SK-N-SH treated with all-trans-retinoic acid at 6 μM for 48 hours (cell line): ENCODE measurements at regions not wholly inside any gene's neighbourhood (a gene's known extent, or its start where the extent isn't known, plus 50 kb on each side); places are given as distances from the start of the nearest gene placed in this dataset.

ENCODE experiments used
- ATAC-seq: fragments of 200-7000 bp; cut with Tn5 transposase; 3 replicates; pipeline ENCODE4 v1.9.1; 2020; ENCODE audit warnings: mild to moderate bottlenecking, moderate library complexity
- ARNTL ChIP-seq: fragments of 450-650 bp; formaldehyde crosslinking; IDR thresholded peaks from 2 replicates; pipeline ENCODE4 v1.5.0; 2020; ENCODE audit warnings: low read depth, mild to moderate bottlenecking, moderate library complexity, borderline replicate concordance
- BACH2 ChIP-seq: fragments of 250-450 bp; sonication (Bioruptor Pico); IDR thresholded peaks from 2 replicates; pipeline ENCODE4 v1.9.0; 2021; ENCODE audit warnings: mild to moderate bottlenecking, borderline replicate concordance
- CSDC2 ChIP-seq: fragments of 250-450 bp; sonication (Bioruptor Pico); IDR thresholded peaks from 2 replicates; pipeline ENCODE4 v1.5.0; 2020; ENCODE audit warnings: mild to moderate bottlenecking, moderate library complexity
- ESRRG ChIP-seq: fragments of 250-450 bp; sonication (Bioruptor Pico); IDR thresholded peaks from 2 replicates; pipeline ENCODE4 v1.6.1; 2021; ENCODE audit warnings: mild to moderate bottlenecking
- GLIS3 ChIP-seq: fragments of 250-450 bp; sonication (Bioruptor Pico); IDR thresholded peaks from 2 replicates; pipeline ENCODE4 v1.5.0; 2020; ENCODE audit warnings: mild to moderate bottlenecking, moderate library complexity
- ISL1 ChIP-seq: fragments of 250-450 bp; sonication (Bioruptor Pico); IDR thresholded peaks from 2 replicates; pipeline ENCODE4 v2.1.2; 2022; ENCODE audit warnings: mild to moderate bottlenecking, moderate library complexity
- OSR1 ChIP-seq: fragments of 250-450 bp; sonication (Bioruptor Pico); IDR thresholded peaks from 2 replicates; pipeline ENCODE4 v1.8.0; 2022; ENCODE audit warnings: moderate library complexity, mild to moderate bottlenecking, inconsistent platforms
- PPARA ChIP-seq: fragments of 250-450 bp; sonication (Bioruptor Pico); IDR thresholded peaks from 2 replicates; pipeline ENCODE4 v1.5.0; 2020; ENCODE audit warnings: mild to moderate bottlenecking, borderline replicate concordance
- RARB ChIP-seq: fragments of 250-450 bp; sonication (Bioruptor Pico); IDR thresholded peaks from 2 replicates; pipeline ENCODE4 v1.8.0; 2021; ENCODE audit warnings: mild to moderate bottlenecking, moderate library complexity
- SNAI2 ChIP-seq: fragments of 250-450 bp; sonication (Bioruptor Pico); IDR thresholded peaks from 2 replicates; pipeline ENCODE4 v1.5.0; 2020; ENCODE audit warnings: mild to moderate bottlenecking, moderate library complexity
- TCF4 ChIP-seq: fragments of 250-450 bp; sonication (Bioruptor Pico); IDR thresholded peaks from 2 replicates; pipeline ENCODE4 v1.8.0; 2021; ENCODE audit warnings: mild to moderate bottlenecking, moderate library complexity, borderline replicate concordance
- TOX ChIP-seq: fragments of 250-450 bp; sonication (Bioruptor Pico); IDR thresholded peaks from 2 replicates; pipeline ENCODE4 v1.8.0; 2021; ENCODE audit warnings: mild to moderate bottlenecking, moderate library complexity, borderline replicate concordance
- ZC3H10 ChIP-seq: fragments of 250-450 bp; sonication (Bioruptor Pico); IDR thresholded peaks from 2 replicates; pipeline ENCODE4 v1.5.1; 2021; ENCODE audit warnings: mild to moderate bottlenecking, moderate library complexity
- ZFP3 ChIP-seq: fragments of 250-450 bp; sonication (Bioruptor Pico); IDR thresholded peaks from 2 replicates; pipeline ENCODE4 v1.5.0; 2020; ENCODE audit warnings: mild to moderate bottlenecking, moderate library complexity
- ZFP30 ChIP-seq: fragments of 450-650 bp; formaldehyde crosslinking; IDR thresholded peaks from 2 replicates; pipeline ENCODE4 v1.5.0; 2022; ENCODE audit warnings: mild to moderate bottlenecking, moderate library complexity
- ZNF565 ChIP-seq: fragments of 450-650 bp; formaldehyde crosslinking; conservative IDR thresholded peaks from 2 replicates; pipeline ENCODE4 v1.5.0; 2020; ENCODE audit warnings: low read depth, mild to moderate bottlenecking, moderate library complexity
- ZNF70 ChIP-seq: fragments of 450-650 bp; formaldehyde crosslinking; IDR thresholded peaks from 2 replicates; pipeline ENCODE4 v1.5.0; 2020; ENCODE audit warnings: mild to moderate bottlenecking, moderate library complexity
- ZNF8 ChIP-seq: fragments of 450-650 bp; formaldehyde crosslinking; IDR thresholded peaks from 2 replicates; pipeline ENCODE4 v1.5.0; 2020; ENCODE audit warnings: mild to moderate bottlenecking, moderate library complexity
- TF ChIP-seq, protein P1 (sequence below): fragments of 250-450 bp; sonication (Bioruptor Pico); IDR thresholded peaks from 2 replicates; pipeline ENCODE4 v1.5.1; 2021; ENCODE audit warnings: mild to moderate bottlenecking, moderate library complexity
- TF ChIP-seq, protein P2 (sequence below): fragments of 250-450 bp; sonication (Bioruptor Pico); IDR thresholded peaks from 2 replicates; pipeline ENCODE4 v1.5.1; 2020; ENCODE audit warnings: low read depth, mild to moderate bottlenecking, moderate library complexity
- TF ChIP-seq, protein P3 (sequence below): fragments of 250-450 bp; sonication (Bioruptor Pico); IDR thresholded peaks from 2 replicates; pipeline ENCODE4 v1.8.0; 2020; ENCODE audit warnings: mild to moderate bottlenecking, moderate library complexity, borderline replicate concordance
- TF ChIP-seq, protein P4 (sequence below): fragments of 250-450 bp; sonication (Bioruptor Pico); IDR thresholded peaks from 2 replicates; pipeline ENCODE4 v1.5.0; 2020; ENCODE audit warnings: mild to moderate bottlenecking, moderate library complexity

DNA sequence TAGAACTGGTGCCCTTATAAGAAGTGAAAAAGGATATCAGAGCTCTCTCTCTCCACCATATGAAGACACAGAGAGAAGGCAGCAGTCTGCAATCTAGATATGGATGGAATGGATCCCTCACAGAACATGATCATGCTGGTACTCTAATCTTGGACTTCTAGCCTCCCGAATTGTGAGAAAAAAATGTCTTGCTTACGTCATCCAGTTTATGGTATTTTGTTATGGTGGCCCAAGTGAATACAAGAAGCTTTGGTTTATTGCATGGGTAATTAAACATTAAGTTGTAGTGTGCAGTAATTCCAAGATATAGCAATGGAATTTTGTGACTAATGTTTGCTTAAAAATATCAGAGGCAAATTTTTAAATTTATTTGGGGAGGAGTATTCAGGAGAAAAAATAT, 1667.4 kb upstream of the SLC39A10 start:
- no peak for ATAC-seq
- TF ChIP-seq, protein P1, sequence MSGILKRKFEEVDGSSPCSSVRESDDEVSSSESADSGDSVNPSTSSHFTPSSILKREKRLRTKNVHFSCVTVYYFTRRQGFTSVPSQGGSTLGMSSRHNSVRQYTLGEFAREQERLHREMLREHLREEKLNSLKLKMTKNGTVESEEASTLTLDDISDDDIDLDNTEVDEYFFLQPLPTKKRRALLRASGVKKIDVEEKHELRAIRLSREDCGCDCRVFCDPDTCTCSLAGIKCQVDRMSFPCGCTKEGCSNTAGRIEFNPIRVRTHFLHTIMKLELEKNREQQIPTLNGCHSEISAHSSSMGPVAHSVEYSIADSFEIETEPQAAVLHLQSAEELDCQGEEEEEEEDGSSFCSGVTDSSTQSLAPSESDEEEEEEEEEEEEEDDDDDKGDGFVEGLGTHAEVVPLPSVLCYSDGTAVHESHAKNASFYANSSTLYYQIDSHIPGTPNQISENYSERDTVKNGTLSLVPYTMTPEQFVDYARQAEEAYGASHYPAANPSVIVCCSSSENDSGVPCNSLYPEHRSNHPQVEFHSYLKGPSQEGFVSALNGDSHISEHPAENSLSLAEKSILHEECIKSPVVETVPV (CRISPR knock-in tag) = no peak
- TF ChIP-seq PPARA (CRISPR knock-in tag) (no peak), ZFP3 (CRISPR knock-in tag) (no peak), ZNF8 (CRISPR knock-in tag) (no peak), BACH2 (CRISPR knock-in tag) (no peak), ESRRG (no peak), RARB (CRISPR knock-in tag) (no peak), ZFP30 (no peak)
- TF ChIP-seq, protein P2, sequence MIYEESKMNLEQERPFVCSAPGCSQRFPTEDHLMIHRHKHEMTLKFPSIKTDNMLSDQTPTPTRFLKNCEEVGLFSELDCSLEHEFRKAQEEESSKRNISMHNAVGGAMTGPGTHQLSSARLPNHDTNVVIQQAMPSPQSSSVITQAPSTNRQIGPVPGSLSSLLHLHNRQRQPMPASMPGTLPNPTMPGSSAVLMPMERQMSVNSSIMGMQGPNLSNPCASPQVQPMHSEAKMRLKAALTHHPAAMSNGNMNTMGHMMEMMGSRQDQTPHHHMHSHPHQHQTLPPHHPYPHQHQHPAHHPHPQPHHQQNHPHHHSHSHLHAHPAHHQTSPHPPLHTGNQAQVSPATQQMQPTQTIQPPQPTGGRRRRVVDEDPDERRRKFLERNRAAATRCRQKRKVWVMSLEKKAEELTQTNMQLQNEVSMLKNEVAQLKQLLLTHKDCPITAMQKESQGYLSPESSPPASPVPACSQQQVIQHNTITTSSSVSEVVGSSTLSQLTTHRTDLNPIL (CRISPR knock-in tag) = no peak

DNA sequence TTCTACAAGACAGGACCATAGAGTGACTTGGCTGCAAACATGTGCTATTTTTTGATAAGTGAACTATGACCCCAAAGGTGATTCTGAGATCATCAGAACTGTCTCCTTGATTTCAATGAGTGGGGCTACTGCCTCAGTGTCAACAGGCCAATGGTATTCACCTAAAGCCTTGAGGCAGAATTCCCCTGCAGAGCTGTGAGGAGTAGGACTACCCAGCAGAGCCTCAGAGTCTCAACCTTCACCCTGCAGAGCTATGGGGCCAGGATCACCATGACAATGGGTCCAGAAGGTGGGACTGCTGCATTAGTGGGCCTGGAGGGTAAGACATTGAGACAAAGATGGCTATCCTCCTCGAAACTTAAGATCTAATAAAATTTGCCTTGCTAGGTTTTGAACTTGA, 1668.2 kb upstream of the SLC39A10 start:
- TF ChIP-seq, protein P3, sequence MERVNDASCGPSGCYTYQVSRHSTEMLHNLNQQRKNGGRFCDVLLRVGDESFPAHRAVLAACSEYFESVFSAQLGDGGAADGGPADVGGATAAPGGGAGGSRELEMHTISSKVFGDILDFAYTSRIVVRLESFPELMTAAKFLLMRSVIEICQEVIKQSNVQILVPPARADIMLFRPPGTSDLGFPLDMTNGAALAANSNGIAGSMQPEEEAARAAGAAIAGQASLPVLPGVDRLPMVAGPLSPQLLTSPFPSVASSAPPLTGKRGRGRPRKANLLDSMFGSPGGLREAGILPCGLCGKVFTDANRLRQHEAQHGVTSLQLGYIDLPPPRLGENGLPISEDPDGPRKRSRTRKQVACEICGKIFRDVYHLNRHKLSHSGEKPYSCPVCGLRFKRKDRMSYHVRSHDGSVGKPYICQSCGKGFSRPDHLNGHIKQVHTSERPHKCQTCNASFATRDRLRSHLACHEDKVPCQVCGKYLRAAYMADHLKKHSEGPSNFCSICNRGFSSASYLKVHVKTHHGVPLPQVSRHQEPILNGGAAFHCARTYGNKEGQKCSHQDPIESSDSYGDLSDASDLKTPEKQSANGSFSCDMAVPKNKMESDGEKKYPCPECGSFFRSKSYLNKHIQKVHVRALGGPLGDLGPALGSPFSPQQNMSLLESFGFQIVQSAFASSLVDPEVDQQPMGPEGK (CRISPR knock-in tag) = no peak
- no peak for TF ChIP-seq BACH2 (CRISPR knock-in tag)
- no peak for ATAC-seq

DNA sequence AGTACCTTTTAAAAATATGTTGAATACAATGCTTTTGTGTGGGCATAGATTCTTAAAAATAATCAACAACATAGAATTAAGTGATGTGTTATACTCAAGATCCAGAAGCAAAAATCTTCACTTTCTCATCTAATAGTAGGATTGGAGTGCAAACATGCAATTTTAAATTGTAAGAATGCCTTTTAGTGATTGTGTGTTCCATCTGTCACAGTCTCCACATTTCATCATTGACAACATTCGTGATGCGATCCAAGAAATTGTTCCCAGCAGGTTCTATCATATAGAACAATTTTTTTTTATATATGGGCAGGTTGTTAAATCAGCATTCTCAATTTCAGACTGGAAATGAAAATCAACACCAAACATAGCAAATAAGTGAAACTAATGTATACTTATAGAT, 1671.8 kb upstream of the SLC39A10 start:
- no peak for ATAC-seq
- TF ChIP-seq SNAI2 (no peak), ZNF70 (CRISPR knock-in tag) (no peak), TCF4 (no peak), OSR1 (CRISPR knock-in tag) (no peak), TOX (CRISPR knock-in tag) (no peak), RARB (CRISPR knock-in tag) (no peak), ISL1 (CRISPR knock-in tag) (no peak), ARNTL (no peak), ZNF565 (no peak), ESRRG (no peak), CSDC2 (no peak), ZFP30 (no peak), ZFP3 (CRISPR knock-in tag) (no peak)
- TF ChIP-seq, all 23 proteins: peak for 0

DNA sequence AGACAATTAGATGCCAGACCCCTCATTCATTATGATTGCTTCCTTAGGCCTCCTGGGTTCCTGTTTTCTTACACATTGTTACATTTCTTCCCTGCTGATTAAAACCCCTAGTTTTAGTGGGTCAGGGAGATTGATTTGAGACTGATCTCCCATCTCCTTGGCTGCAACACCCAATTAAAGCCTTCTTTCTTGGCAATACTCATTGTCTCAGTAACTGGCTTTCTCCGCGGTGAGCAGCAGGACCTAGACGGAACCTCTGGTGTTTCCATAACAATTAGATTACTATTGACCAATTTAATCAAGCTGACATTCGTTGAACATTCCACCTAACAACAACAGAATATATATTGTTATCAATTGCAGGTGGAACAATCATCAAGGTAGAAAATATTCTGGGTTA, 1676.4 kb upstream of the SLC39A10 start:
- TF ChIP-seq ZNF70 (CRISPR knock-in tag) (no peak), TOX (CRISPR knock-in tag) (no peak), TCF4 (no peak), RARB (CRISPR knock-in tag) (no peak)
- TF ChIP-seq, protein P2 (CRISPR knock-in tag) = no peak
- TF ChIP-seq, all 23 proteins: peak for 0
- no peak for ATAC-seq

DNA sequence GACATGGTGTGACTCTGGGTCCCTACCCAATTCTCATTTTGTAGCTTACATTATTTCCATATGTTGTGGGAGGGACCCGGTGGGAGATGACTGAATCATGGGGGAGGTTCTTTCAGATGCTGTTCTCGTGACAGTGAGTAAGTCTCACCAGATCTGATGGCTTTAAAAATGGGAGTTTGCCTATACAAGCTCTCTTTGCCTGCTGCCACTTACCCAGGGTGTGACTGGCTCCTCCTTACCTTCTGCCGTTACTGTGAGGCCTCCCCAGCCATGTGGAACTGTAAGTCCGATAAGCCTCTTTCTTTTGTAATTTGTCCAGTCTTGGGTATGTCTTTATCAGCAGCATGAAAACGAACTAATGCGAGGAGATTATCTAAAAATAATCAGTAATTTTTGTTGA, 1683.2 kb upstream of the SLC39A10 start:
- ATAC-seq = no peak
- TF ChIP-seq GLIS3 (CRISPR knock-in tag) (no peak), OSR1 (CRISPR knock-in tag) (no peak), ISL1 (CRISPR knock-in tag) (no peak), BACH2 (CRISPR knock-in tag) (no peak), ZC3H10 (no peak), RARB (CRISPR knock-in tag) (no peak), ESRRG (no peak), ZNF8 (CRISPR knock-in tag) (no peak), SNAI2 (no peak), ZNF70 (CRISPR knock-in tag) (no peak), TCF4 (no peak), TOX (CRISPR knock-in tag) (no peak)
- TF ChIP-seq, protein P1 (CRISPR knock-in tag) = no peak
- TF ChIP-seq, protein P4, sequence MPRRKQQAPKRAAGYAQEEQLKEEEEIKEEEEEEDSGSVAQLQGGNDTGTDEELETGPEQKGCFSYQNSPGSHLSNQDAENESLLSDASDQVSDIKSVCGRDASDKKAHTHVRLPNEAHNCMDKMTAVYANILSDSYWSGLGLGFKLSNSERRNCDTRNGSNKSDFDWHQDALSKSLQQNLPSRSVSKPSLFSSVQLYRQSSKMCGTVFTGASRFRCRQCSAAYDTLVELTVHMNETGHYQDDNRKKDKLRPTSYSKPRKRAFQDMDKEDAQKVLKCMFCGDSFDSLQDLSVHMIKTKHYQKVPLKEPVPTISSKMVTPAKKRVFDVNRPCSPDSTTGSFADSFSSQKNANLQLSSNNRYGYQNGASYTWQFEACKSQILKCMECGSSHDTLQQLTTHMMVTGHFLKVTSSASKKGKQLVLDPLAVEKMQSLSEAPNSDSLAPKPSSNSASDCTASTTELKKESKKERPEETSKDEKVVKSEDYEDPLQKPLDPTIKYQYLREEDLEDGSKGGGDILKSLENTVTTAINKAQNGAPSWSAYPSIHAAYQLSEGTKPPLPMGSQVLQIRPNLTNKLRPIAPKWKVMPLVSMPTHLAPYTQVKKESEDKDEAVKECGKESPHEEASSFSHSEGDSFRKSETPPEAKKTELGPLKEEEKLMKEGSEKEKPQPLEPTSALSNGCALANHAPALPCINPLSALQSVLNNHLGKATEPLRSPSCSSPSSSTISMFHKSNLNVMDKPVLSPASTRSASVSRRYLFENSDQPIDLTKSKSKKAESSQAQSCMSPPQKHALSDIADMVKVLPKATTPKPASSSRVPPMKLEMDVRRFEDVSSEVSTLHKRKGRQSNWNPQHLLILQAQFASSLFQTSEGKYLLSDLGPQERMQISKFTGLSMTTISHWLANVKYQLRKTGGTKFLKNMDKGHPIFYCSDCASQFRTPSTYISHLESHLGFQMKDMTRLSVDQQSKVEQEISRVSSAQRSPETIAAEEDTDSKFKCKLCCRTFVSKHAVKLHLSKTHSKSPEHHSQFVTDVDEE (CRISPR knock-in tag) = no peak
- TF ChIP-seq, all 23 proteins: peak for 0
